Lung (tissue), 11 donors: ENCODE measurements at regions not wholly inside any gene's neighbourhood (a gene's known extent, or its start where the extent isn't known, plus 50 kb on each side); places are given as distances from the start of the nearest gene placed in this dataset.

Experiments used
- ATAC-seq: fragments of 200-7000 bp; cut with Tn5 transposase; one replicate; pipeline ENCODE4 v1.9.1; 2020; ENCODE audit warnings: moderate number of reproducible peaks; ENCODE audit not compliant: insufficient read depth, low FRiP score
- DNase-seq, 3 donors: peaks; one replicate each; pipeline ENCODE4 v3.0.0-alpha.2; 2013 to 2017
- H3K27ac ChIP-seq, 2 donors: one replicate each; pipeline ENCODE4 v1.5.1; 2013; ENCODE audit warnings: mild to moderate bottlenecking in 2 of 2, moderate library complexity in 2 of 2, control low read depth in 1 of 2, inconsistent platforms in 1 of 2, low read depth in 1 of 2, low read length in 1 of 2
- H3K27me3 ChIP-seq, 3 donors: one replicate each; pipeline ENCODE4 v1.5.1; 2013; ENCODE audit warnings: low read length in 2 of 3; ENCODE audit not compliant: control insufficient read depth in 3 of 3, insufficient read depth in 3 of 3
- H3K36me3 ChIP-seq, 4 donors: one replicate each; pipeline ENCODE4 v1.5.1; 2013; ENCODE audit warnings: low read length in 4 of 4, mild to moderate bottlenecking in 1 of 4, moderate library complexity in 1 of 4; ENCODE audit not compliant: control insufficient read depth in 4 of 4, insufficient read depth in 4 of 4
- H3K4me1 ChIP-seq, 5 donors: one replicate each; pipeline ENCODE4 v1.5.1; 2013; ENCODE audit warnings: low read length in 5 of 5, mild to moderate bottlenecking in 2 of 5, moderate library complexity in 1 of 5; ENCODE audit not compliant: control insufficient read depth in 5 of 5, insufficient read depth in 5 of 5
- H3K4me3 ChIP-seq: one replicate; pipeline ENCODE4 v1.5.1; 2013; ENCODE audit warnings: mild to moderate bottlenecking, control low read depth, moderate library complexity
- H3K9ac ChIP-seq, 2 donors: one replicate each; pipeline ENCODE4 v1.5.1; 2013; ENCODE audit warnings: low read length in 2 of 2, control low read depth in 1 of 2; ENCODE audit not compliant: insufficient read depth in 1 of 2
- H3K9me3 ChIP-seq, 4 donors: one replicate each; pipeline ENCODE4 v1.5.1; 2013; ENCODE audit warnings: low read length in 3 of 4, mild to moderate bottlenecking in 1 of 4, moderate library complexity in 1 of 4; ENCODE audit not compliant: control insufficient read depth in 4 of 4, insufficient read depth in 3 of 4
- CTCF ChIP-seq: IDR thresholded peaks from 2 replicates; pipeline ENCODE4 v1.5.1; 2012; ENCODE audit warnings: mild to moderate bottlenecking; ENCODE audit errors: control extremely low read depth, extremely low read depth
- WGBS, 2 donors: extraction: QIAGEN DNeasy Blood & Tissue Kit; methylation state at CpG; one replicate each; pipeline ENCODE4 v1.1.7; 2013; 5-methylcytosine and 5-hydroxymethylcytosine counted together
- donor health status: control.
- donor health status: control.
- donor health status: Bipolar disorder and iron deficiency.
- donor health status: healthy.
- donor health status: DM: yes; HTN: yes; CAD: no.

- 47 to 48% methylated on average over 2 of the region's 2 CpGs for WGBS, 2 donors
- DNase-seq (no peak), ATAC-seq (no peak)
- no peak overlapping the region for H3K27ac ChIP-seq
- H3K4me1 ChIP-seq, result no peaks in the 10 kb centered on the region
- H3K27me3 ChIP-seq, result peaks cover 0 to 3% (median 0%) of the 10 kb centered on the region in 3 donors
- H3K4me3 ChIP-seq, result no peak overlapping the region
- H3K36me3 ChIP-seq, result no peaks in the 10 kb centered on the region
- H3K9me3 ChIP-seq, result no peaks in the 10 kb centered on the region
- no peak overlapping the region for H3K9ac ChIP-seq
- TF ChIP-seq CTCF, result no peak
Measured at GRCh38 chr3:189486556-189486955, 144.6 kb upstream of the TP63 start.

GRCh38 chr3:189488241-189488767 is 142.9 kb upstream of the TP63 start:
- no peaks in the 10 kb centered on the region for H3K9me3 ChIP-seq
- no peaks in the 10 kb centered on the region for H3K4me1 ChIP-seq
- DNase-seq (no peak), ATAC-seq (no peak)
- no peak overlapping the region for H3K4me3 ChIP-seq
- WGBS, 2 donors, result 78 to 87% methylated on average over 9 of the region's 9 CpGs
- peaks cover 0 to 3% (median 0%) of the 10 kb centered on the region in 3 donors for H3K27me3 ChIP-seq
- TF ChIP-seq CTCF, result no peak
- no peak overlapping the region for H3K27ac ChIP-seq
- H3K36me3 ChIP-seq, result no peaks in the 10 kb centered on the region
- no peak overlapping the region for H3K9ac ChIP-seq

- TF ChIP-seq CTCF, result no peak
- peaks cover 0 to 3% (median 0%) of the 10 kb centered on the region in 3 donors for H3K27me3 ChIP-seq
- no peak for DNase-seq
- no peaks in the 10 kb centered on the region for H3K4me1 ChIP-seq
- ATAC-seq, result no peak
- H3K36me3 ChIP-seq, result no peaks in the 10 kb centered on the region
- no peak overlapping the region for H3K27ac ChIP-seq
- H3K9ac ChIP-seq, result no peak overlapping the region
- no peaks in the 10 kb centered on the region for H3K9me3 ChIP-seq
- H3K4me3 ChIP-seq, result no peak overlapping the region
- 58 to 75% methylated on average over 1 of the region's 1 CpG for WGBS, 2 donors
Measured at GRCh38 chr3:189490337-189490736, 140.9 kb upstream of the TP63 start.

DNA sequence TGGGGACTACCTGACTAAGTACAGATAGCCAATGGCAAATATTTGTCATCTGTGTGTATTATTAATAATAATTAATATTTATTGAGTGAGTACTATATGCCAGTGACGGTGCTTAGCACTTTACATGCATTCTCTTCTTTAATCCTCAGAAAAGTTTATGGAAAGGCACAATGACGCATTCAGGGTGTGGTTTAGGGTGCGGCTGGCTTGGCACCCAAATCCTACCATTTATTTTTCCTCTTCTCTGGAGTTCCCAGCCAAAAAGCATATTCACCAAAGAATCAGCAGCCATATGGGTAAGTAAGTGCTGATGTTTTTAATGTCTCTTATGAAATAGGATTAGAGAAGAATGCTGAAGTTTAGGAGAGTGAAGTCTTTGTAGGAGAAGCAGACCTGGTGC is 140.4 kb upstream of the TP63 start:
- no peak for TF ChIP-seq CTCF
- Histone ChIP-seq H3K4me3 (no peak overlapping the region), H3K27ac (no peak overlapping the region), H3K4me1 (no peaks in the 10 kb centered on the region), H3K36me3 (no peaks in the 10 kb centered on the region), H3K27me3 (peaks cover 0 to 3% (median 0%) of the 10 kb centered on the region in 3 donors), H3K9ac (no peak overlapping the region), H3K9me3 (no peaks in the 10 kb centered on the region)
- WGBS, 2 donors, result 28 to 58% methylated on average over 3 of the region's 3 CpGs
- no peak for ATAC-seq
- no peak for DNase-seq
